8988T (cell line): ENCODE measurements at regions not wholly inside any gene's neighbourhood (a gene's known extent, or its start where the extent isn't known, plus 50 kb on each side); places are given as distances from the start of the nearest gene placed in this dataset.

ENCODE experiments used
- DNase-seq: peaks from one replicate; pipeline ENCODE4 v3.0.0; 2011

DNA sequence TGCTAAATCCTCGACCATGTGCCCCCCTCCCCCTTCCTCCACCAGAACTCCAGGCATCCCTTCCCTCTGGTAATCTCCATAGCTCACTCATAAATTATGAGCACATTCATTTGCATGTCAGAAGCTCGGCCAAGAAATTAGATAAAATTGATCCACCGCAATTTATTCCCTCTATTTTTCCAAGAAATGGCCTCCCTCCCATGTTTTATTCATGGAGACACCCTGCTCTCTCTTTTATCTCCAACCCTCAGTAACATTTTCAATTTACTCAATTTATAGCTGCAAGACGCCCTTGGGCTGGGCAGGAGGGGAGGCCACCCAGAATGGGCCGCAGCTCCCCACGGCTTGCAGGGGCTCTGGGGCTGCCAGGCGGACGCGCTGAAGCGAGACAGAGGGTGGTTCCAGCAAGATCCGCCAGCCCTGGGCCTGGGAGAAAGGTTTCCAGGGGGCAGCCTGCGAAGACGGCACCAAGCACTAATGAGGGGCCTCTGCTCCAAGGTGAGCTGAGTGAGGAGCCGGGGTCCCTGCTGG, 54.7 kb upstream of the ZNF423 start:
- DNase-seq = no peak

DNA sequence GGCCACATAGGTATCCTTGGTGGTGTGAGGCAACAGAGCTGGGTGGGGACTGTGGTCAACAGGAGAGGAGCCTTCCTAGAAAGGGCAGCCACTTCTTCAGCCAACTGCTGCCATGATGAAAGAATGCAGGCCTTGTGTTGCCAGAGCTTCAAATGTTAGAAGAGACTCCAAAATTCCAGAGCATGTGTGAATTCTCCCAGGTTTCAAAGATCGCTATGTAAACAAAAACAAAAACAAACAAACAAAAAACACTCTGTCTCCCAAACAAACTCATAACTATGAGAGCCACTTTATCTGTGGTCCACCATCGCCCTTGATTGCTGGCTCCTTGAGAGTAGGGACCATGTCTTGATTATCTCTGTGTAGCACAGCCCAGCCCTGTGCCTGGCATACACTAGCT, 55.5 kb upstream of the ZNF423 start:
- no peak for DNase-seq

DNA sequence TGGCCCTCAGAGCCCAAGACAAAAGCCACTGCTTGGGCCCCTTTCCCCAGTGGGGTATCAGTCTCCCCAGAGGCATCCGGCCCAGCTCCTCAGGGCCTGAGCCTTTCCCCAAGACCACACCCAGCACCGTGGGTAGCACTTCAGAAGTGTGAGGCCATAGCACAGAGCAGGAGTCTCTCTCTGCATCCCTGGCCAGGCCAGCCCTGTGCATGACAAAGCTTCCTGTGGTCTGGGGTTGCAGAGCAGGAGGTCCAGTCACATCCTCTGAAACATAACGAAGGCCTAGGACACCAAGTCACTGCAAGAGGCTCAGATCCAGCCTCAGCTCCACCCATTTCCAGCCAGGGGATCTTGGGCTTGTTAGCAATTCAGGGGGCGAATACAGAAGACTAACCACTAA, 56.8 kb upstream of the ZNF423 start:
- no peak for DNase-seq

DNA sequence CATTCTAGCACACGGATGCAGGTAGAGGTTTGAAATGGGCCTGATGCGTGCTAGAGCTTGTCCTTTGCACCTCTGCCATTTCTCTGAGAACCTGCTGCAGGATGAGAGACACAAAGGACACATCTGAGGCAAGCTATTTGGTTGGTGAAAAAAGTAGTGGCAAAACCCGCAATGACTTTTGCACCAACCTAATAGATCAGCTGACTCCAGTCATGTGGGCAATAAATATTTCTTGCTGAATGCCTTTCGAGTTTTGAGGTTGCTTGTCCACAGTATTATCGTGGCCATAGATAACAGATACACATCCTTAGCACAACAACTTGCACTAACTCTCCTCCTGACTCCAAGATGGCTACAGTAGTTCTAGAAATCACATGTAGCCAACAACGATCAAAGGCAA, 57.8 kb upstream of the ZNF423 start:
- DNase-seq = no peak

DNA sequence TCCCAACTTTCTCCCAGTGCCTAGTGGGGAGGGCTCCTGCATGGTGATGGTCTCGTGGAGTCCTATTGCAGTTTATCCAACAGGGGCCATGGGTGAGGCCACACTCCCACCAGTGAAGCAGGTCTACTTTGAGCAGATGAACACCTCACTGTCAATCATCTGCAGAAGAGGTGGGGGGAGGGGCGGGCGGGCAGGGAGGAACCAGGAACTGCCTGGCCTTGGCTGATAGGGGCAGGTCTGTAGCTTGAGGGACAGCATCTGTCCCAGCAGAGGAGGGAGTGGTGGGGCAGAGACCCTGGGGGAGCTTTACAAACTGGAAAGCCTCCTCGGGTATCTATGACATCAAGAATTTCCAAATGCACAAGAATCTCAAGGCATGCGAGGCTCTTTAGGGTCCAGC, 58.7 kb upstream of the ZNF423 start:
- no peak for DNase-seq

DNA sequence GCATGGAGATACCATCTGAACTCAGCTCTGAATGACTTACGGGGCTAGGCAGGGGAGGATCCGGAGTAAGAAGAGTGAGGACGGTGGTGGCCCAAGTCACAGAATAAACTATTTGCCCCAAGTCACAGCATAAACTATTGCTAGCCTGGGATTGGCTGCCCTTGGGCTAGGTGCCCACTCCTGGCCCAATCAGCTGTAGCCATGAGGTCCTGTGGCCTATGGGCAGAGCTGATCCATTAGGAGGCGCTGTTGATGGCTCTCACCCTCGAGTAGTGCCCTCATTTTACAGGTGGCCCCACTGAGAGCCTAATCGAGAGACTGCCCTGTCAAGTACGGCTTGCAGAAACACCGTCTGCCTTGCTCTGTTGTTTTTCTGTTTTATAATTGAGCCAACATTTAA, 62.3 kb upstream of the ZNF423 start:
- no peak for DNase-seq

DNA sequence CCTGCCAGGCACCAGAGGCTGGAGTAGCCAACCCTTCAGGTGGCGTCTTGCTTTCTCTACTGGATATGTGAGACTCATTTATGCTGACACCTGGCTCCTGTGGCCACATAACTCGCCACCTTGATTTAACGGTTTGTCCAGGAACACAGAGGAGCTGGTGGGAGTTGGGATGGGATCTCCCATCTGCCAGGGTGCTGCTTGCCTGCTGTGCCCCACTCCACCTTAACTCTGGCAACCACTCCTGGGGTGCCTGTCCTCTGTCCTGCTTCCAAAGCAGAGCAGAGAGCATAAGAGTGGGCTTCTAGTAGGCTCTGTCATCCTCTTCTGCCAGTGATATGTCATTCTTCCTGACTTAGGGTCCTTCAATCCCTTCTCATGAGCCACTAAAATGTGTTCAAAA, 63.4 kb upstream of the ZNF423 start:
- DNase-seq = no peak

DNA sequence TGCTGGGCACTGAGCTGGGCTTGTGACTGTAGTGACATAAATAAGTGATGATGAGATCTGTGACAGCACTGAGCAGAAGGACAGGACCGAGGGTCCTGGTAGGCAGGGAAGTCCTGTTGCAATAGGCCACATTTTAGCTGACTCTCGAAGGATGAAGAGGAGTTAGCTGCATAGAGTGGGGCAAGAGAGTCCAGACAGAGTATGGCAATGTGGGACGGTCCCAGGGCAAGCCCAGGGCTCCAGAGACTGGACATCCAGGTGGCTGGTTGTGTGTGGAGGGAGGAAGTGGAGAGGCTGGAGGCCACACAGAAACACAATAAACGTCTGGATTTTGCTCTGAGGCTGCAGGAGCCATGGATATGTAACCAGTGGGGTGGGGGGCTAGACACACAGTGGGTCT, 64.5 kb upstream of the ZNF423 start:
- DNase-seq = no peak

DNA sequence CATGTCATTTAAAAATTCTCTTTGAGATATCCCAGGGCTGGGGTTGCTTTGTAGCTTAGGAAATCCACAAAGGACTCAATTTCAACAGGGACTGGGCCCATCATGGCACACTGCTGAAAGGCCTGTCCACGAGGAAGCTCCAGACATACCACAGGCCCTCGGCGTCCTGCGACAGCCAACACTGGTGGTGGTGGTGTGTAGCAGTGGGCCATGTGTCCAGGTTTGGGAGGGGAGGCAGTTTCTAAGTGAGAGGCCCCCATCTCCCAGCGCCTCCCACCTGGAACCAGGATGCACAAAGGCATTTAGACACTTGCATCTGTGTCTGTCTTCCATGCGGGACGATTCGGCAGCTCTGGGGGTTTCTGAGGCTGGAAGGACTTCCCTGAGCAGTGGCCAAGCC, 65.2 kb upstream of the ZNF423 start:
- DNase-seq = no peak

DNA sequence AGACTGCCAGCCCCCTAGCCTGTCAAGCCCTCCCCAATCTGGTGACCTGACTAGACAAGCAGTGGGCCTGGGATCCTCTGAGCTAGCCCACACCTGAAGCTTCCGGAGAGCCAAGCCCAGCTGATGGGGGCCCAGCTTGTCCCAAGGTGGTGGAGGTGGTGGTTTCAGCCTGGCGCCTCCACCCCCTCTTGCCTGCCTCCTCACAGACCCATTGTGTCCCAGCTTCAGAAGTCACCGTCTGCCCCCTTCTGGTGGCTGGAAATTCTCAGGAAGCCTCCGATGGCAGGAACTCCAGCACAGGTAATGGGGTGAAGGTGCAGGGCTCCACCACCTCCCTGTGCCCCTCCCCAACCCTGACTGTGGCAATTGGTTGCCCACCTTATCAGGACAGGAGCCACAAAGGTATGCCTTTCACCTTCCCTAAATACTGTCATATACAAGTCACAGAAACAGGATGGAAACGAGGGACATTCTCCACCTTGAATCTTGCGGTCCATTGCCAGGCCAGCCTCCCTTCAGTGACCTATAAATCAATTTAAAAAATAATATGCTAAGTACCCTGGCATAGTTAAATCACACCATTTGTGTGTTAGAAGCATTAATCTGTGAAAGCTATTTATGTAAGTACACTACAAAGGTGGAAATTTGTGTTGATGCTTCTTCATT, 66.0 kb upstream of the ZNF423 start:
- DNase-seq = peak; percentile 95

DNA sequence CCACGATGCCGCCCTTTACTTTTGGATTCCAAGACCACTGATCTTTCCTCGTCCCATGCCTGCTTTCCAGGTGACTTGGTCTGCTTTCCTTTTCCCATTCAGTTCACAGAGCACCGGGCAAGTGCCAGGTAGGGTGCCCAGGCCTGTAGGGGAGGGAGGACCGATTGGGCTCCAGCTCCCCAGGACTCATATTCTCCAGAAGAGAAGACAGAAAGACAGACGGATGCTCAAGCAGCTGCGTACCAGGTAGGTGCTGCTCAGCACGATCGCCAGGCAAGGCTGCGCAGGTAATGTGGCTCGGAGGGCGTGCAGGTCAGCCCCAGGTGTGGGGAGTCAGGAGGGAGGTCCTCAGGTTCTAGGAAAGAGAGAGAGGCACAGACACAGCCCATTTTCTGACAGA, 67.5 kb upstream of the ZNF423 start:
- DNase-seq = no peak

DNA sequence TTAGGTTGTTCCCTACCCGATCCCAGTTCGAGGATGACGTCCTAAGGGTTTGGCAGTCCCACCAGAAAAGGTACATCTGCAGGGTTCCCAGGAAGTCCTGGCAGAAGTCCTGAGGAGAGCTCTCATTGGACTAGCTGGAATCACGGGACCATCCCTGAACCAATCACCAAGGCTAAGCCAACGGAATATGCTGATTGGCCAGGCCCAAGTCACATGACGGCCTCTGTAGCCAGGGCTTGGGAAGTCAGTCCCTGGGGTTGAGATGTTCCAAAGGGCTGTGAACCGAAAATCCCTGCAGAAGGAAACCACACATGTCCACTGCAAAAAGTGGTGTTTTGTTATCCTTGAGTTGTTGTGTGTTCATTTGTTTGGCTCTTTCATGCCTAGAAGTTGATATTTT, 68.2 kb upstream of the ZNF423 start:
- no peak for DNase-seq

DNA sequence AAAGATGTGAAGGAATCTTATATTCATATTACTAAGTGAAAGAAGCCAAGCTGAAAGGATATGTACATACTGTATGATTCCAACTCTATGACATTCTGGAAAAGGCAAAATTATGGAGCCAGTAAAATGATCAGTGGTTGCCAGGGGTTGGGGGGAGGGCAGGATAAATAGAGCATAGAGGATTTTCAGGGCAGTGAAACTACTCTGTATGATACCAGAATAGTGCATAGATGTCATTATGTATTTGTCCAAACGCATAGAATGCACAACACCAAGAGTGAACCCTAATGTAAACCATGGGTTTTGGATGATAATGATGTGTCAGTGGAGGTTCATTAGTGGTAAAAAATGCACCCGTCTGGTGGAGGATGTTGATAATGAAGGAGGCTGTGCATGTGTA, 71.0 kb upstream of the ZNF423 start:
- no peak for DNase-seq

DNA sequence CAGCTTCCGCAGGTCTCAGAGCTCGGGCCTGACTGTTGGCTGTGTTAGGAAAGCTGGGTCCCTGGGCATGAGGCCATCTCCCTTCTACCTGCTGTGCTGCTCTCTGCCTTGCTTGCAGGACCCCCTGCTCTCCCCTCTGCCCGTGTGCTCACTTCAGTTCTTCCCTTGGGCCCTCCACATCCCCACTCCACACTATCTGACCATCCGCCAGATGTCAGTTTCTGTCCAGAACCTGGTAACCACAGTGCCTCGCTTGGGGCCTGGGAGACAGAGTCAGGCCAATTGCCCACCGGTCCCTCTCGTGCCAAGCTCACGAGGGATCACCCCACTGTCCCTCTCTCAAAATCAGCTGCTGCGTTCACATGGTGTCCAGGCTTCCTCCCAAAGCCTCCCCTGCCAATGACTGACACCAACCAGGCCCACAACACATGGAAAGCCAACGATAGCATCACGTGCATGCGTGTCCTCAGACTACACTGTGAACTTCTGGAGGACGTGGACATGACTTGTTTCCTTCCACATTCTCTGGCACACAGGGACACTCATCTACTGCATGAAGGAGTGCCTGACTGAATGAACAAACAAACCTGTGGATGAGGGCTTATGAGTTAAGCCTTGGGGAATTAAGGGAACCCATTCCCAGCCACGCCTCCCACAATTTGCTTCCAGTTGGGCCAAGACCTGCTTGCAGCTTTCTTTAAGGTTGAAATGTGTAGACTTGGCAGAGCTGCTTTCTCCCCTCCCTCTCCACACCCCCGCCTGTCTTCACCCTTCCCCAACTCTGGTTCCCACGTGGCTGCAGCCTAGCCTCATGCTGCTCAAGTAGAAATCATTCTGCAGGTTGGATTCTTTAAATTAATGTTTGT, 72.5 kb upstream of the ZNF423 start:
- DNase-seq = no peak

DNA sequence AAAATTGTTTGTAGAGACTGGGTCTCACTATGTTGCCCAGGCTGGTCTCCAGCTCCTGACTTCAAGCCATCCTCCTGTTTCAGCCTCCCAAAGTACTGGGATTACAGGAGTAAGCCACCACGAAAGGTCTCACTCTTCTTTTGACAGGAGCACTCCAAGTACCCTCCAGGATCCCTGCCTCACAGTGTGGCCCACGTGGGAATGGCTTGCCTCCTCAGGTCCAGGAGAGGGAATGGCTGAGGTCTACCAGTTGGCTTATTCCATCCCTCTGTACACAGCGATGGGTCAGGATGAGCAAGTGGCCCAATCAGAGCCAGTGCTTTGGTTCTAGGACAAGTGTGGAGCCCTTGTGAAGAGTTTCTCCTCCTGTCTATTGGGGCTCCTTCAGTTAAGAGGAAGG, 73.7 kb upstream of the ZNF423 start:
- DNase-seq = no peak

DNA sequence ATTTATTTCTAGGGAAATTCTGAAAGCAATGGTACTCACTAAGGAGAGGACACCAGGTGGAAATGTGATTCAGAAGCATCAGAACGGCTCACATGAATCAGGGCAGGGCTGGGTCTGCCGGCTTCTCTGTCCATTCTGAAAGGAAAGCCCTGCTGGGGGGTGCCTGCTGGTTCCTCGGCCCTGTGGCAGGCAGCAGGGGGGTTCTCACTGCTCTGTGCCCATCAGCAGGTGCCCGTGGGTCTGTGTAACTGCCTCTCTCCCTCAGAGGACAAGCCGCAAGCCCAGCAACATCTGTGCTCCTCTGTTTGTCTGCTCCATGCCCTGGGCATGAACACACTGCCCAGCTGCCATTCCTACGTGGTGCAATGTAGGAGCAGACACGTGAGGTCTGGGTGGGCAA, 74.9 kb upstream of the ZNF423 start:
- DNase-seq = no peak

DNA sequence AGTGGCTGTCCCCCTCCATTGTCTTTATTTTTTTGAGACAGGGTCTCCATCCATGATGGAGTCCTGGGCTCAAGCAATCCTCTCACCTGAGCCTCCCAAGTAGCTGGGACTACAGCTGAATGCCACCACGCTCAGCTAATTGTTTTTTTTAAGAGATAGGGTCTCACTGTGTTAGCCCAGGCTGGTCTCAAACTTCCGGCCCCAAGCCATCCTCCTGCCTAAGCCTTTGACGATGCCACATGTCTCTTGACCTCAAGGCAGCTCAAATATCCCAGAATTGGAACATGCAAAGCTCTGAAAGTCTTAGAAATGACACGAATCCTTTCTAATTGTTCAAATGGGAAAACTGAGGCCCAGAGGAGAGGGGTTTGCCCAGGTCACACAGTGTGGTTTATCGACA, 75.4 kb upstream of the ZNF423 start:
- no peak for DNase-seq

DNA sequence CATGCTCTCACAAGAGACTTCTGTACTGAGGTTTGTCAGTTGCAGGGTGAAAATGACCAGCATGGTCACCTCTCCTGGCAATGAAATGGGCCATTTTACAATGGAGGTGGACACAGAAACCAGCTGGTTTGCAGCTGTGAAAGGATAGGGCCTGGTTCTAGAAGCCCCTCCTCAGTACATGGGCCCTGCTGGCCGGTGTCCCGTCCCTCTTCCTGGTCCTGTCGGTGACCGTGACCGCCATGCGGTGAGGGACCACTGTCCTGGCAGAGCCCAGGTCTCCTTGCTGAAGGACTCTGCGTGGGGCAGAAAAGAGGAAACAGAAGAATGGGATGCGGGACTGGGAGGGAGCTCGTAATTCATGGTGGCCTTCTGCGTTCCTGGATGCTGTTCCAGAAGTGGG, 76.0 kb upstream of the ZNF423 start:
- DNase-seq = no peak

DNA sequence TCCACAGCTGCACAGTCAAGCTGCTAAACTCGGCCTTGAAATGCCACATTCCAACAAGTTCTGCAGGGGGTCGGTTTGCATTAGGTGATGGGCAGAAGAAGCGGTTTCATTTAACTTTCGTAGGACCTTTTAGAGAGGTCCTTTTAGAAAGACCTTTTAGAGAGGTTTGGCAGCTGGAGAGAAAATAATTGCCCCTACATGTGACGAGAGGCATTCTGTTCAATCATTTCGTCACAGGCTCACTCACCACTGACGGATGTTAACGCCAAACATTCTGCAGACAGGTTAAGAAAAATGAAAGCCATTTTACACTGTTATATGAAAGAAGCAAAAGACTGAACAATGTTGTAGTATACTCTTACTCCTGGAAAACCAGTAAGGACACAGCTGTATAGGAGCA, 76.5 kb upstream of the ZNF423 start:
- no peak for DNase-seq

DNA sequence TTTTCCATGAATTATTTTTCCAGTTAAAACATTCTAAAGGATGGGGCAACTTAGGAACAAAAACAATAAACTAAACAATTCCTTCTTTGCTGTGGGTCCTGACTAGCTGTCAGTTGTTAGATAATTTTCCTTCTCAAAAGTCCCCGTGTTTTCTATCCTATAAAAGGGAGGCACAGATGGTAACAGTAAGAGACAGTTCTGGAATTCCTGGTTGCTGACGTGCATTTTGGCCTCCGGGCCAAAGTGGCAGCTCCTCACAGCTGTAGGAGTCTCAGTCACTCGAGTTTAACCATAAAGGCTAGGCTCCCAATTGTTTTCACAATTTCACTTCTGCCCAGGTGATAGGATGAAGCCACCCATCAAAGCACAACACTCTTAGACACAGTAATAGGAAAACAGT, 77.0 kb upstream of the ZNF423 start:
- no peak for DNase-seq

DNA sequence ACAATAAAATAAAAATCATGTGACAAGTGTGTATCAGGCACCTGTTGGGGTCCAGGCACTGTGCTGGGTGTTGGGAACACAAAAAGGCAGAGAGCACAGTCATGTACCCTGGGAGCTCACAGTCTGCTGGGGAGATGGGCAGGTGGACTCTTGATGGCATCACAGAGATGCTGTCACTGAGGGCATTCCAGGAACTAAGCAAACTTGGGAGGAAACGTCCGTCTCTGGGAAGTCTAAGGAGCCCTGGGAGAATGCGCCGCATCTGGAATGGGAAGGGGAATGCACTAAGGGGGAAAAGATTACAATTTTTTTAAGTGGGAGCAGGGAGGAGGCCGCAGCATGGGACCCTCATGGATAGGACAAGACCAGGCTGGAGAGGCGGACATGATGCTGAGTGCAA, 80.9 kb upstream of the ZNF423 start:
- no peak for DNase-seq

DNA sequence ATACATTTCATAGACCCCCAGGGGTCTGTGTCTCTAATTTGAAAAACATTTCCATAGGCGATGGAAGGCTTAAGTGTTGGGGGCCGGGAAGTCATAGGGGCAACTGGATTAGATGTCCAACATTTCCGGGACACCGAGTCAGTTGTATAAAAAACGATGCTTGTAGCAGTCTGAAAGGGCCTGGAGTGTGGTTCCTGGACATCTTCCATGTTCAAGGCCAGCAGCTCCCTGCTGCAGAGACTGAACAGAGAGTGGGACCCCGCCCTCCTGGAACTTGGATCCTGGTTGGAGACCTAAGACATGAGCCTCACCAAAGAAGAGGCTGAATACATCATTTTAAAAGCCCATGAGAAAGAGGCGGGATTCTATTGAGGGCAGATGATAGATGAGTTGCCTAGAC, 82.0 kb upstream of the ZNF423 start:
- no peak for DNase-seq

DNA sequence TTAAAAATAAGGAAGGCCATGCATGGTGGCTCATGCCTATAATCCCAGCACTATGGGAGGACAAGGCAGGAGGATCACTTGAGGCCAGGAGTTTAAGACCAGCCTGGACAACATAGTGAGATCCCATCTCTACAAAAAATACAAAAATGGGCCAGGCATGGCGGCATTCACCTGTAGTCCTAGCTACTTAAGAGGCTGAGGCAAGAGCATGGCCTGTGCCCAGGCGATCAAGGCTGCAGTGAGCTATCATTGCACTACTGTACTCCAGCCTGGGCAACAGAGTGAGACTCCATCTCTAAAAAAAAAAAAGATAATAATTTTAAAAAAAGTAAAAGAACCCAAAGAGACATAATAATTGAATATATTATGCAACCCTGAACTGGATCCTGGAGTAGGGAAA, 83.6 kb upstream of the ZNF423 start:
- no peak for DNase-seq

DNA sequence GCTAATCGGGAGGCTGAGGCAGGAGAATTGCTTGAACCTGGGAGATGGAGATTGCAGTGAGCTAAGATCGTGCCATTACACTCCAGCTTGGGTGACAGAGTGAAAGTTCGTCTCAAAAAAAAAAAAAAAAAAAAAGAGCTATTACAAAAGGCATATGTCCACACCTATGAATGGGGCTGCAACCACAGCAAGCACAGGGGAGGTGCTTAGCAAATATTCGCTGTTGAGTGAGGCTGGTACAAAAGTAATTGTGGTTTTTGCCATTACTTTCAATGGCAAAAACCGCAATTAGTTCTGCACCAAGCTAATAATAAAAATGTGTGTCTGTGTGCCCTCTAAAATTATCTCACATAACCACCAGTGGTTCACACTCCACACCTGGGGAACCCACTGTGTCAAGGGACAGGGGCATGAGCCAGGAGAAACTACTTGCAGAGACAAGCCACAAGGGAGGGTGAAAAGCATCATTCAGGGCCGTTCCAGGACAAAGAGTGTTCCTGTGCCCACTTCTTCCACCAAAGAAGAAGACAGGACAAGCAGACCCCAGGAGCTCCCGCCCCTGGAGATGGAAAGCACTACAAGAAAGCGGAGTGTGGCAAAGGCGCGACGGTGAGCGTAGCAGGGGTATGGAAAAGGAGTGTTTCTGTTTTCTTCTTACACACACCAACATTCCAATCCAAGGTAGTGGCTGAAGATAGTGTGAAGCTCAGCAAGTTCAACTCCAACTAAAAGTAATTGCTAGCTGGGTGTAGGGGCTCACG, 84.4 kb upstream of the CNEP1R1 start:
- no peak for DNase-seq
